Activated CD8-positive, alpha-beta memory T cell treated with anti-CD3 and anti-CD28 coated beads for 1 hour (primary cell): ENCODE measurements at regions not wholly inside any gene's neighbourhood (a gene's known extent, or its start where the extent isn't known, plus 50 kb on each side); places are given as distances from the start of the nearest gene placed in this dataset.

Experiments used
- DNase-seq, 2 donors: peaks; one replicate each; pipeline ENCODE4 v3.0.0-alpha.2; 2020; ENCODE audit warnings: low read depth in 1 of 2; ENCODE audit errors: extremely low read depth in 1 of 2

DNA sequence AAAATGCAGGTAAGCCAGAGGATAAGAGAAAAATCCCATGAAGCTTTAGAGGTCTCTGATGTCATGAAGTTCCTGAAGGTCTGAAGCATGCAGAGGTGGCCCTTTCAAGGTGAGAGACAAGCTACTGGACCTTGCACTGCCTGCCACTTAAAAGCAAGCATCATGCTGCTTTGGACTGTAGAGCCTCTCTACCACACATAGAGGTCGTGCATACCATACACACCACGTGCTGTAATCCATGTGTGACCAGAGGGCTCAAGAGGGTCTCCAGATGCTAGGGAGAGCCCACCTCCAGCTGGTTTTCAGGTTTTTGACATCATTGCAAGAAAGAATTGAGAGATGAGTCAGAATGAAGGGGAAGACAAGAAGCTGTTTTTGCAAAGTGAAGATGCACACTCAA, 436.4 kb downstream of the TCERG1L start:
- no peak for DNase-seq

DNA sequence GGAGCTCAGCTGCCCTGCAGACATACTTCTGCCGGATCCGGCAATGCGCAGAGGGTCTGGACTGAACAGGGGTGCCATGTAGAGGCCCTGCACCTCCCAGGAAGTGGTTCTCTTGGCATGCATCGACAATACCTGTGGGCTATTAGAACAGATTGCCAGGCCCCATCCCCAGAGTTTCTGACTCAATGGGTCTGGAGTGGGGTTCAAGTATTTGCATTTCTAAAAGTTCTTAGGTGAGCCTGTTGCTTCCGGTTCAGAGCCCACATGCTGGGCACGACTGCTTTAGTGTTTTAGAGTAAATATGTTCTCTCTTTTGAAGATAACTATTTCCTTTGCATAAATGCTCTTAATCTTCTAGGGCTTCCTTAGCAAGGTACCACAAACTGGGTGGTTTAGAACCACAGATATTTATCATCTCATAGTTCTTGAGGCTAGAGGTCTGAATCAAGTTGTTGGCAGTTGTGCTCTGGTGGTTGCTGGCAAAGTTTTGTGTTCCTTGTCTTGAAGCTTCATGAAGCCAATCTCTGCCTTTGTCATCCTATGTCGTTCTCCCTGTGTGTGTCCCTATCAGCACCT, 435.5 kb downstream of the TCERG1L start:
- no peak for DNase-seq

DNA sequence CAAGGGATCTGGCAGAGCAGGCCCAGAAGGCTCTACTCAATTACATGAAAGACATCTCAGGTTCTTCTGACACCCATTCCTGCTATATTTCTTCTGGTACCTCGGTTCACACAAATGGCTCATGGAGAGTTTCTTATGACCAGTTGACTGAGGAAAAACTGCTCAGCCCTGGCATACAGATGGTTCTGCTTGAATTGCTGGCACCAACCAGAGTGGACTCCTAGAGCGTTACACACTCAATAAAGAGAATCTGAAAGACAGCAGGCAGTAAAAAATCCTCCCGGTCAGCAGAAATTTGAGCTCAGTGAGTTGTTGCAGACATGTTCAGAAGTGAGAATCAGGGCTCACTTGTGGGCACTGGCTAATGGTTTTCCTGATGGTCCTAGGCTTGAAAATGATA, 434.4 kb downstream of the TCERG1L start:
- DNase-seq = no peak

DNA sequence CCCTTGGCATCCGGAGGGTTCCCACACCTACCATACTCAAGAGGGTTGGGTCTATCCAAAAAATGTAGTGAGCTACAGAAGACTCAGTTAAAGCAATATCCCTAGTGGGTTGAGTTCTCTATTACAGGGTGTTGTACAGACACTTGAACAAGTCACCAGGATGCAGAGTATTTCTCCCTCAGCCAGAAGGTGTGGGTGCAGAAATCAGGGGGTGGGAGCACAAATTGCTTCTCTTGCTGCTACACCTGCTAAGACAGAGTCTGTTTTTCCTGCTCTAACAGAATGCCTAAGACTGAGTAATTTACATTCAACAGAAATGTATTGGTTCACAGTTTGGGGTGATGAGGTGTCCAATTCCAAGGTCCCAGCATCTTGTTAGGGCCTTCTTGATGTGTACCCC, 433.4 kb downstream of the TCERG1L start:
- no peak for DNase-seq

DNA sequence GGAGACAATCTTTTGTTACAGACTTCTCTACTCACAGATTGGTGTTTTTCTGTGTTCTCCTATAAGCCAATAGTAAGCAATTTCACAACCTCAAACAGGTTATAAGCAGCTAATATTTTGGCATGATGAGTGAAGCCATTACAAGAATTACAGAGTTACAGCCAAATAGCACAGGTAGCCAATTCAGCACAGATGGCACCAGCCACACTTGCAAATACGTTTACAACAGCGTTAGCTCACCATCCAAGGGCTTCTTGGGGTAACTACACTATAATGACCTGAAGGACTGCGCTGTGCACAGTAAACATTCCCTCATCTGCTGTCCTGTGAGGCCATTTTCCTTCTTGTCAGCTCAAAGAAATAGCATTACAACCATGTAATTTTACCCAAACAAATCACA, 428.6 kb downstream of the TCERG1L start:
- DNase-seq = no peak

DNA sequence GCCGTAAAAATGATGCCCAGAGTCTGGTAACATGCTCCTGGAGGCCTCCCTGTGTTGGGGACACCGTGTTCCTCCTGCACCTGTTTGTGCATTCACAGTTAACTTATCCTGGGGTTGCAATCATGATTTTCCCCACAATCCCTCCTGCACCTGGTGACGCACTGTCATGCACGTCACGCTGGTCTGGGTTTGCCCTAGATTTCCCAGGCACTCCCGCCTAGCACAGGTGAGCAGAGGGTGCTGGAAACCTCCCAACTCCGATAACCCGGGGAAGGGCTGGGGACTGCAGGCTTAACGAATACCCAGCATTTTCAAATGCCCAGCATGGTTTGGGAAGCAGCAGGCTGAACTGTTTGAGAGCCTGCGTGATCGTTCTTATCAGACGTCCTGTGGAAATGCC, 427.1 kb downstream of the TCERG1L start:
- no peak for DNase-seq

DNA sequence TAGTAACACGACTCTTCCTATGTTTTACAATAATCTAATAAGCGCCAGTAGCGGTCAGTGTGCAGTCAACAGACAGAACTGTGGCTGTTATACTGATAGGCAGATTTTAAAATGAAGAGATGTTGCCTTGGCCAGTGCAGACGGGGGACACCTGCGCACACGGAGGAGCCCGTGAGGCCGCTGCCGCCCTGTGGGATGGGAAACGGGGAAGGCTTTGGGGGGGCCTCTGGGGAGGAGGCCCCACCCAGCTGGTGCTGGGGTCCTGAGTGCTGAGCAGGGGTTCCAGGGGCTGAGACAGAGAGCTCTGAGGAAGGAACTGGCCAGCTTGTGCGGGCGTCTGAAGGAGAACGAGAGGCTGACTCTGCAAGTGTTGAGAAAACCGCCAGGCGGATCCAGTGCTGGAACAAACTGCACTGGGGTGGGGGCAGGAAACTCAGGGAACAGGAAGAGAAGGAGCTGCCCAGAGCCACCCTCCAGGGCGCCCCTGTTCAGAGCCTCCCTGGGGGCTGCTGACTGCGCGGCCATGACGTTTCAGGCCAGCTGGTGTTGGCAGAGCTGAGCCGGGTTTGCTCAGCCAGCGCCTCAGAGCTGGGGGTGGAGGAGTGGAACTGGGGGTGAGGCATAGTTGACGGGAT, 426.4 kb downstream of the TCERG1L start:
- DNase-seq = no peak

DNA sequence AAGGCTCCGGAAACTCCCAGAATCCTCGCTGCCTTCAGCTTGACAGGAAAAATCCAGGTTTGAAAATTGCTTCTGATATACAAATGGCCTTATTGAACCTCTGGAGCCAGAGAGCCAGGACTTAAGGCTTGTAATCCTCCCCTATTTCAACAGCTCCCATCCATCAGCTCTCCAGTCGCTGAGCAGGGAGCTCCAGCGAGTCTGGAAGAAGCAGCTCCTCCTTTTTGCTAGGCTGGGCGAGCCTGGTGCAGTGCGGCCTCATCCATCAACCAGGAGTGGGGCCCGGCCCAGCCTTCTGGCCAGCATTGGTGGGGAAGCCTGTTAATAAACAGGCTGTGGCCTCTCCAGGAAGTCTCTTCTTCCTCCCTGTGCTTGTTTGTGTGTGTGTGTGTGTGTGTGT, 424.4 kb downstream of the TCERG1L start:
- DNase-seq = no peak

DNA sequence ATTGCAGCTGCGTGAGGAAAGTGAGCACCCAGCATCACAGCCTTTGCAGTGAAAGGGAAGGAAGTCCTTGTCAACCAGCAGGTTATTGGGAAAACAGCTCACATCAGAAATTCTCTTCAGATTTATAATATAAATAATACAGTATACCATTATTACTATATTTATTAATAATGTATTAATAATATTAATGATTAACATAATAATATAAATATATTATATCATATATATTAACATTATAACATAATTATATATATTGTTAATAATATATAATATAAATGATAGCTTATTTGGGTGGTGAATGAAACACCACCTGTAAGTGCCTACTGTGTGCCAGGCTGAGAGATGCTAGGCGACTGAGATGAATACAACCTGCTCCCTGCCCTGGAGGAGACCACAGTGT, 423.0 kb downstream of the TCERG1L start:
- no peak for DNase-seq

DNA sequence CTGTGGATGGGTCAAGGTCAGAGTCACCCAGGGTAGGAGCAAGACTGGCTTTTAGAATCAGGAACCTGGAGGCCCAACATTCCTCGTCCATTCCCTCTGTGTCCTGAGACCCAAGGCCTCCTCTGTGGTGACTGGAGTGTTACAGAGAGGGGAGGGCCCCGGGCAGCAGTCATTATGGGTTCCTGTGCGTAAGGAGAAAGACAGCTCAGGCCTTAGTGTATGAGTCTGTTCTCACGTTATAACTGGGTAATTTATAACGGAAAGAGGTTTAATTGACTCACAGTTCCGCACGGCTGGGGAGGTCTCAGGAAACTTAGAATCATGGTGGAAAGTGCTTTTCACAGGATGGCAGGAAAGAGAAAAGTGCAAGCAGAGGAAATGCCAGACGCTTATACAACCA, 422.3 kb downstream of the TCERG1L start:
- no peak for DNase-seq

DNA sequence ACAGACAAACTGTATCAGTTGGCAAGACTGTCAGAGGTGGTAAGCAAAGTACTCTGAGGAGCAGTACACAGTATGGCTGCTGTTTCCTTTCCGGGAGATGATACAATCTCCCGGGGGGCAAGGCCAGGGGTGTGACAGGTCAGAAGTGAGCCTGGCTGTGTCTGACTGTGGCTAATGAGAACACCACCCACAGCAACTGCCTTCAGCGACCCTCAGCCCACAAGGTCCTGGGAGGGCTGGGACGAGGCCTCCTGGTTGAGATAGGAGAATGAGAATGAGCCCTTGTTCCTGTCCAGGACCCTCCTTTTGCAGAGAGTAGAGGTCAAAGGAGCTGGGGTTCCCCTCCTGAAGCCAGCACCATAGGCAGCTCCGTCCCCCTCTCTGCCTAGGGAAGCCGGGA, 421.7 kb downstream of the TCERG1L start:
- DNase-seq = no peak

DNA sequence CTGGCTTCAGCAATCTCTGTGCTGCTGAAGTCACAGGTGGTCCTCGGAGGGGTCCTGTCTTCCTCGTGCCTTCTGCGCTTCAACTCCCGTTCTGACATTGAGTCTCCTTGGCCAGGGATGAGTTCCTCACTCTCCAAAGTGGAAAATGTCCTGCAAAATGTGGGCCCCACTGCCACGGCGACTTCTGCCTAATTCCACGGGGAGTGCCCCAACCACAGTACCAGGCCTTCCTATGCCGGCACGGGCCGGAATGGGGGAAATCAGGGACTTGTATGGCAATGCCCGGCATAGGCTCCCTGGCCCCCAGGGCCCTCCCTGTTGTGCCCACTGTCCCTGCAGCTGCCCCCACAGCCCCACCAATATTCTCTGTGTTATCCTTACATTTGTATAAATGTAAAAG, 420.5 kb downstream of the TCERG1L start:
- no peak for DNase-seq

DNA sequence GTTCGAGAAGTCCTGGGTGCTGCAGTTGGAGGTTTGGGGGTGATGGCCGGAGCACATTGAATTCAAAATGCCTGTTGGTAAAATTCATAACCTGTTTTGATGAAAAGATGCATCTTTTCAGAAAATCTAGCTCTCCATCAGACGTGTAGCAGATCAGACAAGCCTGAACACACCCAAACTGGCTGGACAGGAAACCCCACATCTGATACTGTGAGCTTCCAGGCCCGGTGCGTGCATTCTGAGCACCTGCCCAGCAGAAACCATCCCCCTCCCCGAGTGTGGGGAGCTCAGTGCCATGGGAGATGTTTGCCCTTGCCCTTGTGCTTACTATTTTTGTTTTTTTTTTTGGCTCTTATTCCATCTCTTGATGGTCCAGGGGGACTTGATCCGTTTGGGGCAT, 417.1 kb downstream of the TCERG1L start:
- DNase-seq = no peak

DNA sequence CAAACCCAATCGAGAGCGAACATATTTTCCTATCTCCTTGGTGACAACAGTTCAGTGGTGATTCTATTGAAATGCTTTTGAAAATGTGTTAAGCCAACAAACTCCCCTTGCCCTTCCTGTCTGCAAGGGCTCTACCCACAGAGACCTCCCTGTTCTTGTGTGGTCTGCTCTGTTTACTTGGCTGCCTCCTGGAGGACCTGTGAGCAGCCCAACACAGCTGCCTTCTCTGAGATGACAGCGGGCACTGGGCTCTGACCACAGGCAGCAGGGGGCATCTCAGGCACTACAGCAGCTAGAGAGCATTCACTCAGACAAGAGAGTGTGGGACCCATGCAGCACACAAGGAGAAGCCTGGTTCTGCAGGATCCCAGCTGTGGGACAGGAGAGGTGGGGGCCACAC, 416.4 kb downstream of the TCERG1L start:
- DNase-seq = no peak

DNA sequence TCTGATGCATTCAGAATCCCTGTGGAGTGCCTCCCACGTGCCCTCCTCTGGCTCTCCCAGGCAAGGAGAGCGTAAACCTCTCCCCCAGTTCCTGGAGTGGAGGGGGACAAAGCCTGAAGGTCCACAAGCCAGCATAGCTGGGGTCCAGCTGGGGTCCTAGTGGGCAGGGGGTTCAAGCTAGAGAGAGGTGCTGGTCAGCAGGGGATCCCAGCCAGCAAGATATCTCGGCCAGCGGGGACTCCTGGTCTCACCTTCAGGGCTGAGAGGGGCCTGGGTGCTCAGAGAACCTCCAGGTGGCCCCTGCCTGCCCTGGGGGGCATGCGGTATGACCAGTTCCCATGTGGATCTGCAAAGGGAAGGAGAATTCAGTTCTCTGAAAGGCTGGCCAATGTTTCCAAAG, 413.7 kb downstream of the TCERG1L start:
- DNase-seq = no peak

DNA sequence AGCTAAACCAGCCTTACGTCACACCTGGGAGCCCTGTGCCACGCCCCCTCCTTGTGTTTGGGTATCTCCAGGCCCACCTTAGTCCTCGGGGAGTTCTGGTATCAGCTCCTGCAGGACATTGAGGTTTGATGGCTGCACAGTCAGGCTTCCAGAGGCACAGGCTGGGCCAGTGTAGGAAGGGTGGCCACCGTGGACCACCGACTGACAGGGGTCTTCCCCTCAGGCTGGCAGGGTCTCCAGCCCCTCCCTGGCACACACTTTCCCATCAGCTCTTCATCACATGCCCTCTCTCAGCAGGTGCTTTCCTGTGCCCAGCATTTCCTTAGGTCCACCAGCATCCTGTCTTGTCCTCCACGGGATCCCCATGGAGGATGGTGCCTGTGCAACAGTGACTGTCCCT, 413.1 kb downstream of the TCERG1L start:
- no peak for DNase-seq

DNA sequence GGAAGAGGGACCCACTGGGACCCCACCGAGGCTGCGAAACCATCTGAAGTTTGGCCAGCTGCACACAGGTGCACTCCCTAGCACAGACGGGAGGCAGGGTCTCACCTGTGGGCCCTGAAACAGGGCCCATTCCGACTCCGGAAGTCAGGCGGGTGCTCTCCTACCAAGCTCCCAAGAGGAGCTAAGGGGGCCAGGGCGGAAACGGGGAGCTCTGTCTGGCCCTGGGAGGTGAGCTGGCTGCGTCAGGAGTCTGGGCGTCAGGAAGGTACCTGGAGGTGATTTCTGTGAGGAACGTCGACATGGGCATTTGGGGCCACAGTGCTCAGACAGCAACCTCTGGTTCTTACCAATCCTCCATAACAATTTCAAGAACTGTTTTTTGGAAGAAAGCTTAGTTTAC, 411.7 kb downstream of the TCERG1L start:
- no peak for DNase-seq

DNA sequence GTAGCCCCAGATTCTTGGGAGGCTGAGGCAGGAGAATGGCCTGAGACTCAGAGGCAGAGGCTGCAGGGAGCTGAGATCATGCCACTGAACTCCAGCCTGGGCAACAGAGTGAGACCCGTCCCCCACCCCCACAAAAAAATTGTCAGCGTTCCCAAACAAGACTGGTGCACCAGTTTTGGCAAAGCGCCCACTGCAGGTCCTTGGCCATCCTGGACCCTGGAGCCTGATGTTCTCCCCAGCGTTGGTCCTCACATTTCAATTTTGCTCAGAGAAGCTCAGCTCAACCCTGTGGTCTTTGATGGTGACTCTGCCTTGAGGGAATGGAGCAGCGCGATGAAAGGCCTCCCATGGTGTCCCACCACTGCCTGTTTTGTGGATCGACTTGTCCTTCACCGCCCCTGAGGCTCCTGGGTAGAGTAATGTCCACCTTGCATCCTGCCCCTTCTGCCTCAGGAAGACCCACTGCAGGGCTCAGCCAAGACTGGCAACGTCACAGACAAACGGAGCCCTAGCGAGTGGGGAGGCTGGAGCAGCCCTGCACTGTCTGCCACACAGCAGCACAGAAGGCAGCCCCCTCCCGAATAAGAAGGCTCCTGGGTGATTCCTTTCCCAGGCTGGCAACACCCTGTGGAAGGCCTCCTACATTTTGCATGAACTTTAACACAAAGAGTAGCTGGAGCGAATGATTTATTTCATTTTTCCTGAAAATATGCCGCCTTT, 410.9 kb downstream of the TCERG1L start:
- DNase-seq = no peak

DNA sequence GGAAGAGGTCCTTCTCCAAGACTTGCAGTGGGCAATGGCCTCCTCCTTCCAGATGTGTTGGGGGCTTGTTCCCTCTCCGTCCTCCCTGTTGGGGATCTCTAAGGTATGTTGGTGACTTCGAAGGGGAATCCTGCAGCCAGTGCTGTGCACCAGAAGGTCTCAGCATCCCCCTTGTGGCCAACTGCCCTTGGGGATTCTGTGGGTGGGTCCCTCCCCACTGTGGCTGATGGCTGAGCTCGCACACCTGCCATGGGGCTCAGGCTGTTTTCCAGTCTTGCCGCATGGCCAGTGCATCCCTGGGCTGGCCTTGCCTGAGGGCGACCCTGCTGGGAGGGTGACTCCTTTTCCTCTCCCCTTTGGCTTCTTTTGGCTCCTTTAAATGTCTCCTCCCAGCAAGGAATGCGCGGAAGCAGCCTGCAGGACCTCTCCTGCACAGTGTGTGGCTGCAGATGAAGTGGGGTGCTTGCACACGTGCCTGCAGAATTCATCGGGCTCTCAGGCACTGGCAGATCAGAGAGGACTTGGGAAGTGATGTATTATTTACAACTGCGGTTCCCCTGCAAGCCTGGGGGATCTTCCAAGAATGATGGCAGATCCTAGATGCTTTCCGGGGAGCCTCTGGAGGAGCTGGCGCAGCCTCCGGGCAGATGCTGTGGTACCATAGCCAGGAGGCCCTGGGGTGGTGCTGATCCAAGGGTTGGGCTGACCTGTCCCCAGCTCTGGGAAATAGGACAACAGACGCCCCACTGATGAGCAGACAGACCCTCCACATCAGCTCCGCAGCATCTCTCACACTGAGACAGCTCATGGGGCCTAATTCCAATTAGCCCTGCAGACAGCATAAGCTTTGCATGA, 410.0 kb downstream of the TCERG1L start:
- no peak for DNase-seq

DNA sequence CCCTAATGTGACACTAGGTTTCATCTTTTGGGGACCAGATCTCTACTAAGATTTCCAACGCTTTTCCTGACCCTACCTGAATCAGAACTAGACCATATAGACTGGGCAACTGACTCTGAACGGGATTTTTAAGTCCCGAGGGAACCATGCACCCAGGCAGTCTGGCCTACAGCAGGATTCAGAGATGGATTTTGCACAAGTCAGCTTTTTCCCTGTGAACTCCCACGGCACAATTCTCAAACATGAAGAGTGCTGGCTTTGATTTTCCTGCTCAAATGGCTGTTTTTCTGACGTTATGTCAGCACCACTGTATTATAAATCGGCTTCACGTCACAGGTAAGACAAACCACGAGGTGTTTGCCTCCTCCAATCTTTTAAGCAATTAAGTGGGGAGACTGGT, 409.1 kb downstream of the TCERG1L start:
- DNase-seq = no peak

DNA sequence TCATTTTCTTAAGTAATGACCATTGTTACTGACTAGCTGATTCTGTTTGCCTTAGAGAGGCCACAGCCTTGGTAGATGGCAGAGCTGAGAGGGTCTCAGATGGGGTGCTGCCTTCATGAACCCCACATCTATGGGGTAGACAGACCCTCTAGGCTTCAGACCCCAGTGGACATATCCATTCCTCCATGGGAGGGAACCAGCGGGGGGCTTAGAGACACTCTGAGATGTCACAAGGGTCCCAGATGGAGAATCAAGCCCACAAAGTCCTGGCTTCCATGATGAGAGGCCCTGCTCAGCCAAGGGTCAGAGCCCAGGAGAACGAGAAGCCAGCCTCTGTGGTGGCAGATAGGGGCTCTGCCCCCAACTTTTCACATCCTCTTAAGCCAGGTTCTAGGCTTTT, 408.6 kb downstream of the TCERG1L start:
- DNase-seq = no peak

DNA sequence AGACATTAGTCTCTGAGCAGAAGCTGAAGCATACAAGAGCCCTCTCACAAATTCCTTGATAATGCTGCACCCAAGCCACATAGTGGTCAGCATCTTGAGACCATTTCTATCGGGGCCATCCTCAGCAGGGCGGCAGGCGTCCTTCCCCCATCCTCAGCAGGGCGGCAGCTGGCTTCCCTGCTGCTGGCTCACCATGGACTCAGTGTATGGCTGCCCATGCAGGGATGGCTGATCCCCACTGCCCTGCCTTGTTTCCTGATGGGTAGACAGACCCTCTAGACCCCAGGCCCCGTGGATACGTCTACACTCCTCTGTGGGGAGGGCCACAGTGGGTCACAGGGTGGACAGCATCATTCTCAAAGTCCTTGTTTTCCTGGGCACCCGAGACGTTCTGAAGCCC, 406.8 kb downstream of the TCERG1L start:
- DNase-seq = no peak
